ENCODE measurements at regions not wholly inside any gene's neighbourhood (a gene's known extent, or its start where the extent isn't known, plus 50 kb on each side); places are given as distances from the start of the nearest gene placed in this dataset.

DNA sequence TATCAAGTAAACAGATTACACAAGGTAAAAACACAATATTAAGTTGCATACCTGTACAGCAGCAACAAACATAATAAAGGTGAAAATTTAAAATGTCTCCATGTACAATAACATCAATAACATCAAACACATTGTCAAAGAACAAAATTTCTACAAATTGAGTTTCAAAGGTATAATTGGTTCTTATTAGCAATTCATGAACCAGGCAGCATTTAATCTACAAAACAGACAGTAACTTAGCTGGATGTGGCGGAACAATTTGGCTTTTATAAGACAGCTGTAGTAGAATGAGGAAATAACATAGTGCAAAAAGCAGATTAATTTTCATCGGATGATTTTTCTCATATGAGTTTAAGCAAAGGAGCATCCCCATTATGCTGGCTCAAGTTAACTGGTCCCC lies 1176.8 kb downstream of the EFNA5 start:
- Histone ChIP-seq H3K27ac (ENCODE audit: low read length) (no peak overlapping the region), H3K36me3 (replicated peaks; ENCODE audit: low read depth, low read length) (no peaks in the 10 kb centered on the region), H3K27me3 (ENCODE audit: low read depth, low read length) (no peaks in the 10 kb centered on the region), H3K4me3 (ENCODE audit: low read length) (no peak overlapping the region), H4K20me1 (ENCODE audit: insufficient read depth, low read length) (no peaks in the 10 kb centered on the region), H3K9ac (ENCODE audit: low read length) (no peak overlapping the region), H3K4me2 (ENCODE audit: low read length) (no peak overlapping the region), H3K9me3 (ENCODE audit: insufficient read depth, low read length) (no peaks in the 10 kb centered on the region), H3K4me1 (ENCODE audit: low read length) (no peaks in the 10 kb centered on the region), H2AFZ (ENCODE audit: low read depth, low read length) (no peak overlapping the region), H3K79me2 (ENCODE audit: low read length) (no peaks in the 10 kb centered on the region)
- no peak for TF ChIP-seq EZH2phosphoT487 (IDR thresholded peaks at IDR 0.05; ENCODE audit: low read depth)
- TF ChIP-seq, protein P1, sequence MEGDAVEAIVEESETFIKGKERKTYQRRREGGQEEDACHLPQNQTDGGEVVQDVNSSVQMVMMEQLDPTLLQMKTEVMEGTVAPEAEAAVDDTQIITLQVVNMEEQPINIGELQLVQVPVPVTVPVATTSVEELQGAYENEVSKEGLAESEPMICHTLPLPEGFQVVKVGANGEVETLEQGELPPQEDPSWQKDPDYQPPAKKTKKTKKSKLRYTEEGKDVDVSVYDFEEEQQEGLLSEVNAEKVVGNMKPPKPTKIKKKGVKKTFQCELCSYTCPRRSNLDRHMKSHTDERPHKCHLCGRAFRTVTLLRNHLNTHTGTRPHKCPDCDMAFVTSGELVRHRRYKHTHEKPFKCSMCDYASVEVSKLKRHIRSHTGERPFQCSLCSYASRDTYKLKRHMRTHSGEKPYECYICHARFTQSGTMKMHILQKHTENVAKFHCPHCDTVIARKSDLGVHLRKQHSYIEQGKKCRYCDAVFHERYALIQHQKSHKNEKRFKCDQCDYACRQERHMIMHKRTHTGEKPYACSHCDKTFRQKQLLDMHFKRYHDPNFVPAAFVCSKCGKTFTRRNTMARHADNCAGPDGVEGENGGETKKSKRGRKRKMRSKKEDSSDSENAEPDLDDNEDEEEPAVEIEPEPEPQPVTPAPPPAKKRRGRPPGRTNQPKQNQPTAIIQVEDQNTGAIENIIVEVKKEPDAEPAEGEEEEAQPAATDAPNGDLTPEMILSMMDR (IDR thresholded peaks at IDR 0.05; ENCODE audit: low read depth, low read length), result no peak

DNA sequence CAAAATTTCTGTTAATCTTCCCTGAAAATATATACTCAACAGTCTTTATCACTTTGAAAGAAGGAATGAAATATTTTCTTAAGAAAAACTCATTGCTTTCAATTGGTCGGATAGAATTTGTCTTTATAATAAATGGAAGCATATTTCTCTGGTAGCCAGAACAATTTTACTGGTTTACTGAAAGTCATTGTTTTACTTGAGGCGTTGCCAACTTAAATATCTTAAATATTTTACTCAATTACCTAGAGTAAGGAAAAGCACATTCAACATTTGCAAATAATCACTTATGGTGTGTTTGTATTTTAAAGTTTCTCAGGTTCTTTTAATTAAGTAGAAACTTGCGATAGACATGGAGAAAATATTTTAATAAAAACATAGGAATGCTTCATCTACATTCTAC lies 1181.7 kb downstream of the EFNA5 start:
- H3K9ac ChIP-seq (ENCODE audit: low read length), result no peak overlapping the region
- H3K79me2 ChIP-seq (ENCODE audit: low read length), result no peaks in the 10 kb centered on the region
- H3K9me3 ChIP-seq (ENCODE audit: insufficient read depth, low read length), result no peaks in the 10 kb centered on the region
- no peaks in the 10 kb centered on the region for H4K20me1 ChIP-seq (ENCODE audit: insufficient read depth, low read length)
- H3K4me2 ChIP-seq (ENCODE audit: low read length), result no peak overlapping the region
- no peaks in the 10 kb centered on the region for H3K36me3 ChIP-seq (replicated peaks; ENCODE audit: low read depth, low read length)
- H3K4me3 ChIP-seq (ENCODE audit: low read length), result no peak overlapping the region
- H3K4me1 ChIP-seq (ENCODE audit: low read length), result no peaks in the 10 kb centered on the region
- H2AFZ ChIP-seq (ENCODE audit: low read depth, low read length), result no peak overlapping the region
- TF ChIP-seq, protein P1 (IDR thresholded peaks at IDR 0.05; ENCODE audit: low read depth, low read length), result no peak
- TF ChIP-seq EZH2phosphoT487 (IDR thresholded peaks at IDR 0.05; ENCODE audit: low read depth), result no peak
- no peaks in the 10 kb centered on the region for H3K27me3 ChIP-seq (ENCODE audit: low read depth, low read length)
- H3K27ac ChIP-seq (ENCODE audit: low read length), result no peak overlapping the region

DNA sequence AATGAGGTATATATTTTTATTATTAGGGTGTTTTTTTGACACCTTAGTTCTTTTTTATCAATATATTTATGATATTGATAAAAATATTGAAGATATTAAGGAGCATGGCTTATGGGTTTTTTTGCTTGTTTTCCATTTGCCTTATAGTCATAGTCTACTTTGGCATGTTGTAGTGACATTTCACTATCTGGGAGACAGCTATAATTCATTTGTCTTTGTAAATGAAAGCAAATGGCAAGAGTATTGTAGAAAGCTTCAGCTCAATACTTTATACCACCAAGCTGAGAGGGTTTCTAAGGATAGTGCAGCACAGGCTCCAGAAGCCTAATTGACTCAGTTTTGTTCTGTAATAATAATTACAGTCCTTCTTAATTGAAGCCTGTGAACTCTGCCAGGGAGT lies 1182.3 kb downstream of the EFNA5 start:
- no peaks in the 10 kb centered on the region for H4K20me1 ChIP-seq (ENCODE audit: insufficient read depth, low read length)
- no peak overlapping the region for H3K4me2 ChIP-seq (ENCODE audit: low read length)
- H3K9ac ChIP-seq (ENCODE audit: low read length), result no peak overlapping the region
- no peaks in the 10 kb centered on the region for H3K9me3 ChIP-seq (ENCODE audit: insufficient read depth, low read length)
- H2AFZ ChIP-seq (ENCODE audit: low read depth, low read length), result no peak overlapping the region
- no peak overlapping the region for H3K27ac ChIP-seq (ENCODE audit: low read length)
- H3K4me1 ChIP-seq (ENCODE audit: low read length), result no peaks in the 10 kb centered on the region
- H3K79me2 ChIP-seq (ENCODE audit: low read length), result no peaks in the 10 kb centered on the region
- TF ChIP-seq, protein P1 (IDR thresholded peaks at IDR 0.05; ENCODE audit: low read depth, low read length), result no peak
- no peak for TF ChIP-seq EZH2phosphoT487 (IDR thresholded peaks at IDR 0.05; ENCODE audit: low read depth)
- no peak overlapping the region for H3K4me3 ChIP-seq (ENCODE audit: low read length)
- no peaks in the 10 kb centered on the region for H3K27me3 ChIP-seq (ENCODE audit: low read depth, low read length)
- H3K36me3 ChIP-seq (replicated peaks; ENCODE audit: low read depth, low read length), result no peaks in the 10 kb centered on the region

DNA sequence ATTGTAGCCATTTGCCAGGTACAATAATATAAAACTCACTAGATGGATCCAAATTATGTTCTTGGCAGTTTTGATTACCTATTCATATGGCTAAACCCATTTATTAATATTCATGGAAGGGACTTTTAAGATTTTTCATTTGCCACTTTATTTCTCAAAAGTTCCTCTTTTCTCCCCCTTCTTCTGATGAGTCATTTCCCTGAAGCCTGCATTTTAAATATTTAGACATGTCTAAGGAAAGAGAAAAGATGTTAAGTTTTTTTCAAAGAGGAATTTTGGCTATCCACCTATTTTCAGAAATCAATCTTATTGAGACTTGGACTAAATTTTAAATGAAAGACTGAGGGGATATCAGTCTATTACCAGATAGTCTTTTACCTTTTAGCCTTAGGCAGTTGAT lies 1189.4 kb downstream of the EFNA5 start:
- Histone ChIP-seq H3K9ac (ENCODE audit: low read length) (no peak overlapping the region), H3K36me3 (replicated peaks; ENCODE audit: low read depth, low read length) (no peaks in the 10 kb centered on the region), H4K20me1 (ENCODE audit: insufficient read depth, low read length) (no peaks in the 10 kb centered on the region), H3K27me3 (ENCODE audit: low read depth, low read length) (no peaks in the 10 kb centered on the region), H3K79me2 (ENCODE audit: low read length) (no peaks in the 10 kb centered on the region), H3K4me1 (ENCODE audit: low read length) (peaks cover 8% of the 10 kb centered on the region), H3K9me3 (ENCODE audit: insufficient read depth, low read length) (no peaks in the 10 kb centered on the region), H3K4me3 (ENCODE audit: low read length) (no peak overlapping the region), H3K27ac (ENCODE audit: low read length) (no peak overlapping the region), H3K4me2 (ENCODE audit: low read length) (no peak overlapping the region), H2AFZ (ENCODE audit: low read depth, low read length) (no peak overlapping the region)
- no peak for TF ChIP-seq EZH2phosphoT487 (IDR thresholded peaks at IDR 0.05; ENCODE audit: low read depth)
- TF ChIP-seq, protein P1 (IDR thresholded peaks at IDR 0.05; ENCODE audit: low read depth, low read length), result no peak
